GM12878 (cell line): ENCODE measurements at regions not wholly inside any gene's neighbourhood (a gene's known extent, or its start where the extent isn't known, plus 50 kb on each side); places are given as distances from the start of the nearest gene placed in this dataset.

Experiments used
- BACH1 ChIP-seq: fragments of 450-650 bp; IDR thresholded peaks from 2 replicates; pipeline ENCODE4 v1.6.1; 2017; ENCODE audit warnings: mild to moderate bottlenecking, borderline replicate concordance
- CEBPB ChIP-seq, 2 experiments: fragments of 150-350 bp in 1 of 2; IDR thresholded peaks; 2 replicates each; pipeline ENCODE4 v1.6.1; 2012 to 2014; ENCODE audit warnings: low read depth in 2 of 2, low read length in 2 of 2, borderline replicate concordance in 1 of 2, inconsistent platforms in 1 of 2
- CREM ChIP-seq: IDR thresholded peaks from 2 replicates; pipeline ENCODE4 v1.6.1; 2014; ENCODE audit warnings: antibody characterized with exemption, low read depth
- JUNB ChIP-seq: IDR thresholded peaks from 2 replicates; pipeline ENCODE4 v1.6.1; 2016; ENCODE audit warnings: antibody characterized with exemption, mild to moderate bottlenecking
- KLF5 ChIP-seq: fragments of 450-650 bp; IDR thresholded peaks from 2 replicates; pipeline ENCODE4 v1.6.1; 2014; ENCODE audit warnings: mild to moderate bottlenecking; ENCODE audit not compliant: partially characterized antibody
- TCF12 ChIP-seq: IDR thresholded peaks from 2 replicates; pipeline ENCODE4 v1.6.1; 2011; ENCODE audit warnings: low read depth, mild to moderate bottlenecking, low read length
- TF ChIP-seq, protein P1 (sequence below), 3 experiments: IDR thresholded peaks in 2 of 3; conservative IDR thresholded peaks in 1 of 3; 2 replicates each; pipeline ENCODE4 v1.5.1; 2011; ENCODE audit warnings: low read depth in 3 of 3, low read length in 3 of 3, mild to moderate bottlenecking in 3 of 3, control low read depth in 2 of 3, moderate library complexity in 2 of 3, inconsistent platforms in 1 of 3, mixed read lengths in 1 of 3; ENCODE audit not compliant: control insufficient read depth in 2 of 3, insufficient read depth in 1 of 3; ENCODE audit errors: extremely low read depth in 1 of 3

DNA sequence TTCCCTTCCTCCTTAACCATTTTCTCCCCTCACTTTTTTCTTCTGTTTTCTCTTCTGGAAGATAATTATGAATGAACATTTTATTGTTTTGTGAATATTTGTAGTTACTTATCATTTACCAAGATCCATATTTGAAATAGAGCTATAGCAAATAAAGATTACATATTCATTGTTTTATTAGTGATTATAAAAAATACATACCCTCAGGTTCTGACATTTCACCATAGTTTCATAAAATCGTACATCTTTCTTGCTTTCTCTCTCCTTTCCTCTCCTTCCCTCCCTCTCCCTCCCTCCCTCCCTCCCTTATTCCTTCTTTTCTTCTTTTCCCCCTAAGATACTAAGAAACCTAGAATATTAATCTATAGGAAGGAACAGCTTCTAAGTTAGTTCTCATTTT, 410.9 kb upstream of the GOLIM4 start:
- no peak for TF ChIP-seq JUNB
- TF ChIP-seq CEBPB (IDR thresholded peaks at IDR 0.05; ENCODE audit: borderline replicate concordance in 1 of 2, low read depth in 2 of 2, low read length in 2 of 2): no peak
- TF ChIP-seq CREM: no peak
- TF ChIP-seq, protein P1, sequence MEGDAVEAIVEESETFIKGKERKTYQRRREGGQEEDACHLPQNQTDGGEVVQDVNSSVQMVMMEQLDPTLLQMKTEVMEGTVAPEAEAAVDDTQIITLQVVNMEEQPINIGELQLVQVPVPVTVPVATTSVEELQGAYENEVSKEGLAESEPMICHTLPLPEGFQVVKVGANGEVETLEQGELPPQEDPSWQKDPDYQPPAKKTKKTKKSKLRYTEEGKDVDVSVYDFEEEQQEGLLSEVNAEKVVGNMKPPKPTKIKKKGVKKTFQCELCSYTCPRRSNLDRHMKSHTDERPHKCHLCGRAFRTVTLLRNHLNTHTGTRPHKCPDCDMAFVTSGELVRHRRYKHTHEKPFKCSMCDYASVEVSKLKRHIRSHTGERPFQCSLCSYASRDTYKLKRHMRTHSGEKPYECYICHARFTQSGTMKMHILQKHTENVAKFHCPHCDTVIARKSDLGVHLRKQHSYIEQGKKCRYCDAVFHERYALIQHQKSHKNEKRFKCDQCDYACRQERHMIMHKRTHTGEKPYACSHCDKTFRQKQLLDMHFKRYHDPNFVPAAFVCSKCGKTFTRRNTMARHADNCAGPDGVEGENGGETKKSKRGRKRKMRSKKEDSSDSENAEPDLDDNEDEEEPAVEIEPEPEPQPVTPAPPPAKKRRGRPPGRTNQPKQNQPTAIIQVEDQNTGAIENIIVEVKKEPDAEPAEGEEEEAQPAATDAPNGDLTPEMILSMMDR (IDR thresholded peaks at IDR 0.05 in 2 of 3, conservative IDR thresholded peaks at IDR 0.05 in 1 of 3; ENCODE audit: control insufficient read depth in 2 of 3, extremely low read depth in 1 of 3, insufficient read depth in 1 of 3, low read depth in 3 of 3, low read length in 3 of 3): no peak
- TF ChIP-seq TCF12: no peak
- TF ChIP-seq KLF5: no peak
- no peak for TF ChIP-seq BACH1
